RWPE2 (cell line): ENCODE measurements at regions not wholly inside any gene's neighbourhood (a gene's known extent, or its start where the extent isn't known, plus 50 kb on each side); places are given as distances from the start of the nearest gene placed in this dataset.
"Not testable (repeated sequence)": the region's sequence is repeated elsewhere in the genome, so short reads cannot be mapped to it uniquely, and the experiment has no call there.

Experiments
- ATAC-seq: fragments of 200-7000 bp; cut with Tn5 transposase; 3 replicates; pipeline ENCODE4 v1.9.1; 2021; ENCODE audit warnings: low read depth
- DNase-seq: peaks from one replicate; pipeline ENCODE4 v3.0.0-alpha.2; 2020; ENCODE audit warnings: low spot score
- H3K27ac ChIP-seq: fragments of 450-650 bp; 2 replicates; pipeline ENCODE4 v1.5.1; 2017; ENCODE audit warnings: mild to moderate bottlenecking; ENCODE audit not compliant: poor library complexity, severe bottlenecking
- H3K27me3 ChIP-seq: fragments of 250-450 bp; sonication (Bioruptor Pico); 2 replicates; pipeline ENCODE4 v1.5.1; 2021; ENCODE audit warnings: mild to moderate bottlenecking, moderate library complexity; ENCODE audit not compliant: insufficient read depth, poor library complexity, severe bottlenecking
- H3K36me3 ChIP-seq: fragments of 250-450 bp; sonication (Bioruptor Pico); 2 replicates; pipeline ENCODE4 v1.5.1; 2020; ENCODE audit warnings: low read depth, mild to moderate bottlenecking, moderate library complexity
- H3K4me1 ChIP-seq: fragments of 250-450 bp; sonication (Bioruptor Pico); 2 replicates; pipeline ENCODE4 v1.5.1; 2021; ENCODE audit warnings: mild to moderate bottlenecking, moderate library complexity; ENCODE audit not compliant: insufficient read depth, poor library complexity, severe bottlenecking
- H3K4me3 ChIP-seq: fragments of 250-450 bp; sonication (Bioruptor Pico); 2 replicates; pipeline ENCODE4 v1.5.1; 2021; ENCODE audit warnings: mild to moderate bottlenecking, moderate library complexity; ENCODE audit not compliant: severe bottlenecking
- H3K9me3 ChIP-seq: fragments of 250-450 bp; sonication (Bioruptor Pico); 2 replicates; pipeline ENCODE4 v1.5.1; 2021; ENCODE audit warnings: mild to moderate bottlenecking, moderate library complexity; ENCODE audit not compliant: severe bottlenecking
- CTCF ChIP-seq: fragments of 450-650 bp; IDR thresholded peaks from one replicate; pipeline ENCODE4 v1.5.1; 2017; ENCODE audit warnings: mild to moderate bottlenecking, moderate library complexity; ENCODE audit not compliant: poor library complexity, severe bottlenecking

- Histone ChIP-seq H3K4me1 (no peaks in the 10 kb centered on the region), H3K27ac (no peak overlapping the region), H3K36me3 (no peaks in the 10 kb centered on the region), H3K4me3 (no peak overlapping the region), H3K27me3 (peaks cover 27% of the 10 kb centered on the region), H3K9me3 (no peaks in the 10 kb centered on the region)
- no peak for DNase-seq
- ATAC-seq, result no peak
- TF ChIP-seq CTCF, result no peak
Measured at GRCh38 chr5:2357309-2357708, 394.2 kb downstream of the IRX2 start.

- no peak for TF ChIP-seq CTCF
- ATAC-seq, result no peak
- peaks cover 13% of the 10 kb centered on the region for H3K27me3 ChIP-seq
- DNase-seq, result no peak
- H3K27ac ChIP-seq, result no peak overlapping the region
- no peaks in the 10 kb centered on the region for H3K9me3 ChIP-seq
- no peaks in the 10 kb centered on the region for H3K36me3 ChIP-seq
- no peak overlapping the region for H3K4me3 ChIP-seq
- H3K4me1 ChIP-seq, result no peaks in the 10 kb centered on the region
Measured at GRCh38 chr5:2355859-2356258, 395.6 kb downstream of the IRX2 start.

GRCh38 chr5:2353871-2354440, 397.5 kb downstream of the IRX2 start:
- Histone ChIP-seq H3K36me3 (no peaks in the 10 kb centered on the region), H3K9me3 (no peaks in the 10 kb centered on the region), H3K4me1 (no peaks in the 10 kb centered on the region), H3K4me3 (no peak overlapping the region), H3K27ac (no peak overlapping the region), H3K27me3 (peaks cover 11% of the 10 kb centered on the region)
- TF ChIP-seq CTCF, result no peak
- DNase-seq, result no peak
- ATAC-seq, result no peak

- H3K9me3 ChIP-seq, result peaks cover 2% of the 10 kb centered on the region
- no peak for TF ChIP-seq CTCF
- H3K36me3 ChIP-seq, result no peaks in the 10 kb centered on the region
- peaks cover 5% of the 10 kb centered on the region for H3K27me3 ChIP-seq
- H3K27ac ChIP-seq, result no peak overlapping the region
- no peak for ATAC-seq
- no peaks in the 10 kb centered on the region for H3K4me1 ChIP-seq
- no peak overlapping the region for H3K4me3 ChIP-seq
- DNase-seq, result no peak
Measured at GRCh38 chr5:2353211-2353610, 398.3 kb downstream of the IRX2 start.

GRCh38 chr5:2352101-2352861, 399.2 kb downstream of the IRX2 start:
- no peak for DNase-seq
- Histone ChIP-seq H3K36me3 (no peaks in the 10 kb centered on the region), H3K4me3 (no peak overlapping the region), H3K27me3 (peaks cover 6% of the 10 kb centered on the region), H3K27ac (no peak overlapping the region), H3K9me3 (peaks cover 6% of the 10 kb centered on the region), H3K4me1 (no peaks in the 10 kb centered on the region)
- TF ChIP-seq CTCF, result no peak
- no peak for ATAC-seq

GRCh38 chr5:2349768-2350167, 401.7 kb downstream of the IRX2 start:
- H3K27ac ChIP-seq, DNase-seq, H3K27me3 ChIP-seq, H3K9me3 ChIP-seq, H3K4me1 ChIP-seq, H3K4me3 ChIP-seq, H3K36me3 ChIP-seq, ATAC-seq: not testable (repeated sequence)
